ENCODE measurements at regions not wholly inside any gene's neighbourhood (a gene's known extent, or its start where the extent isn't known, plus 50 kb on each side); places are given as distances from the start of the nearest gene placed in this dataset.
A peak's percentile ranks its signal among the peaks of the same experiment; 100 is the strongest.

DNA sequence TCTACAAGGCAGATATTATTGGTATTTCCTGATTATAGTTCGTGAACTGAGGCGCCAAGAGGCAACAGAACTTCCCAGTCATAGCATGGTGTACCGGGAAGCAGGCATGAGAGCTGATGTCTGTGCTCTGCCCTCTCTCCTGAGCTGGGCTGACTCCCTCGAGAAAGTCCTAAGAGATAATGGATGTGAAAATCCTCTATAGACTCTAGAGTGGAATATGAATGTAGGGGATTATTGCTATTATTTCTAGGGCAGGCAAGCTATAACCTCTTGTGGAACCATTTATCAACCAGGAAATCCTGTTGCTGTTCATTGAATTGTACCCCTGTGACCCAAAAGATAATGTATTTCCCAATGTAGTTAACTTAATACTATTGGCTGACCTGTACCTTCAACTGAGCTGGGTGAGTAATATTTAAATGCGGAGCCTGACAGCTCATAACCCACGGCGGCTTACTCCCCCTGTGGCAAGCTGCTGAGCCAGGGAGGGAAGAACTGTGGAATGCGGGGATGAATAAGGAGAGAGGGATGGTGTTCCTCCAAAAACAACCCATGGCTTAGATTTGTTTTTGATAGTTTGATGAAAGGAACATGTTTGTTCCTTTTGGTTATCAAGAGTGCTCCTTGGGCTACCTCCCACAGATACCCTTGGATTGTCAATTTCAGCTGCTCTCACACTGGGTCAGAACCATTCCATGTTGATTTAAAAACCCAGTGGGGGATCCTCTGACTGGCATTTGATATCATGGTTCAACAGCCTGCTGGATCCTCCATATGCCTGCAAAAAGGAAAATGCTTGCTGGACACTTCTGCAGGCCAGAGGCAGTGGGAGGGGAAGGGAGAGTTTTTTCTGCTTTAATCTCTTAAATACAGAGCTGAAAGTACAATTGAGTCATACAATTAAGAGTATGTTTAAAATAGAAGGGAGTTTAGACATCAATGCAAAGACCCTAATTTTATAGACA lies 339.0 kb upstream of the BOD1L1 start:
- no peaks in the 10 kb centered on the region for H3K4me1 Mint-ChIP-seq (ENCODE audit: low read depth)
- ATAC-seq, result no peak

DNA sequence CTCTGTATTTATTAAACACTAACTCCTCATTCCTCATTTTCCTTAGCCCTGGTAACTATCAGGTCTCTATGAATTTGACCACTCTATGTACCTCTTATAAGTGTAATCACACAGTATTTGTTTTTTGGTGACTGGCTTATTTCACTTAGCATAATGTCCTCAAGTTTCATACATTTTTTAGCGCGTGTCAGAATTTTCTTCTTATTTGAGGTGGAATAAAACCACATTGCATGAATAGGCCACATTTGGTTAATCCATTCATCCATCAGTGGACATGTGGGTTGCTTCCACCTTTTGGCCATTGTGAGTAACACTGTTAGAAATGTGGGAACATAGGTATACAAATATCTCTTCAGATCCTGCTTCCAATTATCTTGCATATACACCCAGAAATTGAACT lies 341.2 kb upstream of the BOD1L1 start:
- Mint-ChIP-seq H3K27ac (no peak overlapping the region), H3K36me3 (ENCODE audit: low read depth) (no peaks in the 10 kb centered on the region), H3K4me1 (ENCODE audit: low read depth) (no peaks in the 10 kb centered on the region), H3K27me3 (ENCODE audit: low read depth) (no peaks in the 10 kb centered on the region), H3K4me3 (no peak overlapping the region), H3K9me3 (ENCODE audit: insufficient read depth) (no peaks in the 10 kb centered on the region)
- ATAC-seq, result no peak
- ChIA-PET POLR2A (no interaction called here), CTCF (no interaction called here)
- no peak for DNase-seq

More for the DNA sequence above, 339.0 kb upstream of the BOD1L1 start:
- CTCF ChIA-PET, result no interaction called here
- no peaks in the 10 kb centered on the region for H3K36me3 Mint-ChIP-seq (ENCODE audit: low read depth)
- POLR2A ChIA-PET, result no interaction called here
- H3K27ac Mint-ChIP-seq, result no peak overlapping the region
- H3K9me3 Mint-ChIP-seq (ENCODE audit: insufficient read depth), result no peaks in the 10 kb centered on the region
- DNase-seq, result no peak
- H3K4me3 Mint-ChIP-seq, result no peak overlapping the region
- no peaks in the 10 kb centered on the region for H3K27me3 Mint-ChIP-seq (ENCODE audit: low read depth)

- Mint-ChIP-seq H3K27me3 (ENCODE audit: low read depth) (no peaks in the 10 kb centered on the region), H3K4me1 (ENCODE audit: low read depth) (no peaks in the 10 kb centered on the region), H3K4me3 (no peak overlapping the region), H3K27ac (no peak overlapping the region), H3K36me3 (ENCODE audit: low read depth) (no peaks in the 10 kb centered on the region), H3K9me3 (ENCODE audit: insufficient read depth) (peaks cover 3% of the 10 kb centered on the region)
- POLR2A ChIA-PET, result no interaction called here
- DNase-seq (no peak), ATAC-seq (no peak)
- CTCF ChIA-PET, result no interaction called here
Measured at GRCh38 chr4:13970349-13970748, 342.8 kb upstream of the BOD1L1 start.

DNA sequence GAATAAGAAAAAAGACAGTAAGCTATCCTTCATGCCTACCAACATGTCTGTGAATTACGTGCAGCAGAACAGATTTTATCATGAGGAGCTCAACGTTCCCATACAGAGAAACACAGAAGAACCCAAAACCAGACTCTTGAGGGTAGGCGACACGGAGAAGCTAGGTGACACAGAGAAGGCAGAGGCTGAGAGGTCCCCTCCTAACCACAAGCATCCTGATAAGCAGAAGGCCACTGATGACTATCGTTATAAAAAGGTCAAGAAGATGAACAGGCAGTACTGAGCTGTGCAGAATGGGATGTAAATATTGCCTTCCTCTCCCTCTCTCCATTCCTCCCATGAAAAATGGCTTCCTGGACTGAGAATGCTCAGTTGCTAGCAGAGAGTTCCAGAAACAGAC lies 350.2 kb upstream of the BOD1L1 start:
- H3K9me3 Mint-ChIP-seq (ENCODE audit: insufficient read depth), result peaks cover 3% of the 10 kb centered on the region
- ATAC-seq, result no peak
- no peak overlapping the region for H3K4me3 Mint-ChIP-seq
- ChIA-PET CTCF (no interaction called here), POLR2A (no interaction called here)
- H3K36me3 Mint-ChIP-seq (ENCODE audit: low read depth), result no peaks in the 10 kb centered on the region
- H3K4me1 Mint-ChIP-seq (ENCODE audit: low read depth), result peaks cover 5% of the 10 kb centered on the region
- H3K27me3 Mint-ChIP-seq (ENCODE audit: low read depth), result no peaks in the 10 kb centered on the region
- H3K27ac Mint-ChIP-seq, result no peak overlapping the region
- DNase-seq, result no peak

GRCh38 chr4:13980317-13981310 lies 353.1 kb upstream of the BOD1L1 start:
- Mint-ChIP-seq H3K4me3 (no peak overlapping the region), H3K4me1 (ENCODE audit: low read depth) (peaks cover 5% of the 10 kb centered on the region), H3K9me3 (ENCODE audit: insufficient read depth) (no peaks in the 10 kb centered on the region), H3K27me3 (ENCODE audit: low read depth) (no peaks in the 10 kb centered on the region), H3K36me3 (ENCODE audit: low read depth) (no peaks in the 10 kb centered on the region), H3K27ac (no peak overlapping the region)
- CTCF ChIA-PET, result no interaction called here
- POLR2A ChIA-PET, result no interaction called here
- ATAC-seq (no peak), DNase-seq (peak; percentile 24)

DNA sequence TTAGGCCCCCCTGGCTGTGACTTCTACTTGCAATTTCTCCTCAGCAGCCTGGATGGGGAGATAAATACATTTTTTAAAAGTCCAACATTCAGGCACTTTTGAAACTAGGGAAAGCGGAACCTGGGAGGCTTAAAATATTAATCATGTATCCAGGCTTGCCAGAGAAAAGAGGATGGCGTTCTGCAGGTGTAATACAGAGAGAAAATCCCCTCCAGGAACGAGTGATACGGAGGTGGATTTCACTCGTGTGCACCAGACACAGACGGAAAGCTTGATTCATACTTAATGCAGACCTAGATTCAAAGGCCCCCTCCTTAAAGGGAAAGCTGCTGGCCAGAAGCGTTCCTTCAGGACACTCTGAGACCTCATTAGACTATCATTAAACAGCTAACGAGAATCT lies 354.0 kb upstream of the BOD1L1 start:
- no peaks in the 10 kb centered on the region for H3K36me3 Mint-ChIP-seq (ENCODE audit: low read depth)
- no peak overlapping the region for H3K4me3 Mint-ChIP-seq
- POLR2A ChIA-PET, result interaction anchor here (0.5 kb wide), 1 partner anchor 382 kb away, joined by 11 read pairs; no protein-coding TSS in a partner anchor
- peaks cover 5% of the 10 kb centered on the region for H3K4me1 Mint-ChIP-seq (ENCODE audit: low read depth)
- H3K27ac Mint-ChIP-seq, result no peak overlapping the region
- ATAC-seq (no peak), DNase-seq (no peak)
- H3K9me3 Mint-ChIP-seq (ENCODE audit: insufficient read depth), result no peaks in the 10 kb centered on the region
- CTCF ChIA-PET, result no interaction called here
- H3K27me3 Mint-ChIP-seq (ENCODE audit: low read depth), result no peaks in the 10 kb centered on the region

GRCh38 chr4:13982010-13982409 lies 354.5 kb upstream of the BOD1L1 start:
- Mint-ChIP-seq H3K36me3 (ENCODE audit: low read depth) (no peaks in the 10 kb centered on the region), H3K27me3 (ENCODE audit: low read depth) (no peaks in the 10 kb centered on the region), H3K4me3 (no peak overlapping the region), H3K9me3 (ENCODE audit: insufficient read depth) (no peaks in the 10 kb centered on the region), H3K27ac (no peak overlapping the region), H3K4me1 (ENCODE audit: low read depth) (peaks cover 5% of the 10 kb centered on the region)
- ChIA-PET CTCF (no interaction called here), POLR2A (interaction anchor here (0.5 kb wide), 1 partner anchor 381 kb away, joined by 11 read pairs; no protein-coding TSS in a partner anchor)
- ATAC-seq (no peak), DNase-seq (no peak)

GRCh38 chr4:13983189-13983790 lies 355.8 kb upstream of the BOD1L1 start:
- peaks cover 5% of the 10 kb centered on the region for H3K4me1 Mint-ChIP-seq (ENCODE audit: low read depth)
- ChIA-PET CTCF (no interaction called here), POLR2A (no interaction called here)
- no peak overlapping the region for H3K27ac Mint-ChIP-seq
- no peak overlapping the region for H3K4me3 Mint-ChIP-seq
- H3K9me3 Mint-ChIP-seq (ENCODE audit: insufficient read depth), result no peaks in the 10 kb centered on the region
- DNase-seq (no peak), ATAC-seq (no peak)
- no peaks in the 10 kb centered on the region for H3K27me3 Mint-ChIP-seq (ENCODE audit: low read depth)
- H3K36me3 Mint-ChIP-seq (ENCODE audit: low read depth), result no peaks in the 10 kb centered on the region

DNA sequence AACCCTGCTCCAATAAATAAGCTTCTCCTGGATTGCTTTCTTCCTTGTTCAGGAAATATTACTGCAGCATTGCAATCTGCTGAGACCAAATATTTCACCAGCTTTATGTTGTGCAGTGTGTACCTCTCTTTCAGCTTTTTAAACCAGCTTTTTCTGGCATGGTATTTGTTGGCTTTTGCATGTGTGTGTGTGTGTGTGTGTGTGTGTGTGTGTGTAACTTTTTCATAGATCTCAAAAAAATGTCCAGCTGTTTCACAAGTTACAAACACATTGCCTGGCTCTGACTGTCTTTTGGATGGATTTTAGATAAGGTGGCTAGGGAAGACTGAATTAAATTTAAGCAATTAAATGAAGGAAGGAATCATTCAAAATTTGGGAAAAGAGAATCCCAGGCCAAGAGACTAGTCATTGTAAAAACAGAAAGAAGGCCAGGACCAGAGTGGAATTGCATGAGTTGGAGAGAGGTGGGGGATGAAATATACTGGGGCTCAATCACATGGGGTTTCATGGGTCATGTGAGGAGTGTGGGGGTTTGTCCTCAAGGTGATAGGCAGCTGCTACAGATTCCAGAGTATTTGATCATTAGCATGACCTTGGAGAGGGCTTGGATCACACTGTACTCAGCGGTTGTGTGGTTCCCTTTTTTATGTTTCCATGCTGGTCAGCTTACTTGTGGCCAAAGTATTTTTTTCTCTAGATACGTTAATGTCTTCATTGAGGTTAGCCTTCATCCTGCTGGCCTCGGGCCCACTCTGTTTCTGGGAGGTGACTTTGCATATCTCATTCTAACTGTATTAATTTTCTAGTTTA lies 357.7 kb upstream of the BOD1L1 start:
- POLR2A ChIA-PET, result no interaction called here

GRCh38 chr4:13985837-13986236 lies 358.3 kb upstream of the BOD1L1 start:
- no peaks in the 10 kb centered on the region for H3K27me3 Mint-ChIP-seq (ENCODE audit: low read depth)
- H3K27ac Mint-ChIP-seq, result no peak overlapping the region
- POLR2A ChIA-PET, result no interaction called here
- CTCF ChIA-PET, result no interaction called here
- no peak overlapping the region for H3K4me3 Mint-ChIP-seq
- H3K36me3 Mint-ChIP-seq (ENCODE audit: low read depth), result no peaks in the 10 kb centered on the region
- no peaks in the 10 kb centered on the region for H3K4me1 Mint-ChIP-seq (ENCODE audit: low read depth)
- no peaks in the 10 kb centered on the region for H3K9me3 Mint-ChIP-seq (ENCODE audit: insufficient read depth)
- DNase-seq (no peak), ATAC-seq (no peak)

More for the DNA sequence above, 357.7 kb upstream of the BOD1L1 start:
- ATAC-seq (no peak), DNase-seq (no peak)
- Mint-ChIP-seq H3K4me1 (ENCODE audit: low read depth) (peaks cover 3% of the 10 kb centered on the region), H3K36me3 (ENCODE audit: low read depth) (no peaks in the 10 kb centered on the region), H3K9me3 (ENCODE audit: insufficient read depth) (no peaks in the 10 kb centered on the region), H3K27ac (no peak overlapping the region), H3K4me3 (no peak overlapping the region), H3K27me3 (ENCODE audit: low read depth) (no peaks in the 10 kb centered on the region)
- CTCF ChIA-PET, result no interaction called here

GRCh38 chr4:13986548-13986947 lies 359.0 kb upstream of the BOD1L1 start:
- Mint-ChIP-seq H3K9me3 (ENCODE audit: insufficient read depth) (no peaks in the 10 kb centered on the region), H3K4me1 (ENCODE audit: low read depth) (no peaks in the 10 kb centered on the region), H3K36me3 (ENCODE audit: low read depth) (no peaks in the 10 kb centered on the region), H3K27ac (no peak overlapping the region), H3K4me3 (no peak overlapping the region), H3K27me3 (ENCODE audit: low read depth) (no peaks in the 10 kb centered on the region)
- POLR2A ChIA-PET, result no interaction called here
- ATAC-seq (no peak), DNase-seq (no peak)
- CTCF ChIA-PET, result no interaction called here
